ENCODE measurements at regions not wholly inside any gene's neighbourhood (a gene's known extent, or its start where the extent isn't known, plus 50 kb on each side); places are given as distances from the start of the nearest gene placed in this dataset.

- intact Hi-C loops (cut with micrococcal nuclease): no loop called here
- H3K27ac ChIP-seq (ENCODE audit: low read length in 2 of 2): no peak overlapping the region
- H3K36me3 ChIP-seq (replicated peaks in 1 of 2; ENCODE audit: control extremely low read depth in 1 of 2, control insufficient read depth in 1 of 2, extremely low read depth in 1 of 2, insufficient read depth in 2 of 2, low read length in 1 of 2): no peaks in the 10 kb centered on the region
- H3K27me3 Mint-ChIP-seq: no peaks in the 10 kb centered on the region
- ChIA-PET POLR2A (no interaction called here), CTCF (no interaction called here)
- H3K4me3 Mint-ChIP-seq: no peak overlapping the region
- H3K4me2 ChIP-seq (replicated peaks; ENCODE audit: low read depth, low read length, poor library complexity, severe bottlenecking): no peak overlapping the region
- no peaks in the 10 kb centered on the region for H3K4me1 ChIP-seq (ENCODE audit: control insufficient read depth in 2 of 2, insufficient read depth in 2 of 2, low read length in 2 of 2)
- no peak overlapping the region for H3K4me3 ChIP-seq (ENCODE audit: control extremely low read depth in 1 of 5, extremely low read depth in 1 of 5, insufficient read depth in 1 of 5, low read depth in 2 of 5, low read length in 4 of 5)
- TF ChIP-seq CTCF (IDR thresholded peaks at IDR 0.05) (no peak), EZH2 (IDR thresholded peaks at IDR 0.05; ENCODE audit: borderline replicate concordance, insufficient read depth, low read depth, low read length, poor library complexity, severe bottlenecking) (no peak)
- no peak overlapping the region for H2AFZ ChIP-seq (ENCODE audit: insufficient read depth, low read depth, low read length, poor library complexity, severe bottlenecking)
- no peaks in the 10 kb centered on the region for H3K79me2 ChIP-seq (ENCODE audit: control insufficient read depth, insufficient read depth, low read length)
- ATAC-seq (ENCODE audit: low read depth) (no peak), DNase-seq (no peak)
- H3K9me3 ChIP-seq (ENCODE audit: control extremely low read depth in 1 of 3, control insufficient read depth in 2 of 3, insufficient read depth in 1 of 3, low read length in 2 of 3): peaks cover 0 to 9% (median 0%) of the 10 kb centered on the region in 3 donors
- H3K9me3 Mint-ChIP-seq (ENCODE audit: insufficient read depth): no peaks in the 10 kb centered on the region
- WGBS (ENCODE audit: insufficient coverage): no CpG with 5 or more reads among the region's 5 CpGs
- no peak overlapping the region for H3K9ac ChIP-seq (ENCODE audit: low read length)
- H4K20me1 ChIP-seq (ENCODE audit: control insufficient read depth, insufficient read depth, low read length, poor library complexity, severe bottlenecking): no peaks in the 10 kb centered on the region
- no peaks in the 10 kb centered on the region for H3K4me1 Mint-ChIP-seq
- H3K27me3 ChIP-seq (replicated peaks in 1 of 4; ENCODE audit: control extremely low read depth in 1 of 4, control insufficient read depth in 3 of 4, insufficient read depth in 4 of 4, low read length in 3 of 4): no peaks in the 10 kb centered on the region
- no peak overlapping the region for H3K27ac Mint-ChIP-seq
Measured at GRCh38 chr14:27366596-27366995, 768.8 kb upstream of the NOVA1 start.

- H3K27ac ChIP-seq (ENCODE audit: low read length in 2 of 2): no peak overlapping the region
- CTCF ChIA-PET: no interaction called here
- intact Hi-C loops (cut with micrococcal nuclease): no loop called here
- peaks cover 0 to 9% (median 0%) of the 10 kb centered on the region in 3 donors for H3K9me3 ChIP-seq (ENCODE audit: control extremely low read depth in 1 of 3, control insufficient read depth in 2 of 3, insufficient read depth in 1 of 3, low read length in 2 of 3)
- no peak overlapping the region for H3K4me3 ChIP-seq (ENCODE audit: control extremely low read depth in 1 of 5, extremely low read depth in 1 of 5, insufficient read depth in 1 of 5, low read depth in 2 of 5, low read length in 4 of 5)
- Mint-ChIP-seq H3K27me3 (no peaks in the 10 kb centered on the region), H3K4me3 (no peak overlapping the region), H3K4me1 (no peaks in the 10 kb centered on the region), H3K9me3 (ENCODE audit: insufficient read depth) (no peaks in the 10 kb centered on the region), H3K27ac (no peak overlapping the region)
- no CpG with 5 or more reads among the region's 1 CpG for WGBS (ENCODE audit: insufficient coverage)
- POLR2A ChIA-PET: no interaction called here
- TF ChIP-seq EZH2 (IDR thresholded peaks at IDR 0.05; ENCODE audit: borderline replicate concordance, insufficient read depth, low read depth, low read length, poor library complexity, severe bottlenecking): no peak
- no peak overlapping the region for H3K4me2 ChIP-seq (replicated peaks; ENCODE audit: low read depth, low read length, poor library complexity, severe bottlenecking)
- H3K4me1 ChIP-seq (ENCODE audit: control insufficient read depth in 2 of 2, insufficient read depth in 2 of 2, low read length in 2 of 2): no peaks in the 10 kb centered on the region
- DNase-seq (no peak), ATAC-seq (ENCODE audit: low read depth) (no peak)
- no peak overlapping the region for H2AFZ ChIP-seq (ENCODE audit: insufficient read depth, low read depth, low read length, poor library complexity, severe bottlenecking)
- H4K20me1 ChIP-seq (ENCODE audit: control insufficient read depth, insufficient read depth, low read length, poor library complexity, severe bottlenecking): no peaks in the 10 kb centered on the region
- no peaks in the 10 kb centered on the region for H3K79me2 ChIP-seq (ENCODE audit: control insufficient read depth, insufficient read depth, low read length)
- no peaks in the 10 kb centered on the region for H3K36me3 ChIP-seq (replicated peaks in 1 of 2; ENCODE audit: control extremely low read depth in 1 of 2, control insufficient read depth in 1 of 2, extremely low read depth in 1 of 2, insufficient read depth in 2 of 2, low read length in 1 of 2)
- H3K9ac ChIP-seq (ENCODE audit: low read length): no peak overlapping the region
- no peaks in the 10 kb centered on the region for H3K27me3 ChIP-seq (replicated peaks in 1 of 4; ENCODE audit: control extremely low read depth in 1 of 4, control insufficient read depth in 3 of 4, insufficient read depth in 4 of 4, low read length in 3 of 4)
Measured at GRCh38 chr14:27367345-27367744, 769.5 kb upstream of the NOVA1 start.
